ENCODE measurements at regions not wholly inside any gene's neighbourhood (a gene's known extent, or its start where the extent isn't known, plus 50 kb on each side); places are given as distances from the start of the nearest gene placed in this dataset.
"Not testable (repeated sequence)": the region's sequence is repeated elsewhere in the genome, so short reads cannot be mapped to it uniquely, and the experiment has no call there.

- H3K27ac Mint-ChIP-seq, result no peak overlapping the region
Observed at GRCh38 chr12:113702276-113702675, 230.6 kb upstream of the LHX5 start.

GRCh38 chr12:113700943-113701342 lies 229.3 kb upstream of the LHX5 start:
- Mint-ChIP-seq H3K27me3 (ENCODE audit: low read depth) (peaks cover 64% of the 10 kb centered on the region), H3K4me1 (no peaks in the 10 kb centered on the region), H3K27ac (no peak overlapping the region), H3K36me3 (no peaks in the 10 kb centered on the region), H3K4me3 (no peak overlapping the region), H3K9me3 (no peaks in the 10 kb centered on the region)
- no peak for DNase-seq (ENCODE audit: low spot score in 2 of 2, unreplicated experiment in 2 of 2)
- no peak for TF ChIP-seq CTCF (IDR thresholded peaks at IDR 0.05; ENCODE audit: unreplicated experiment)

More at GRCh38 chr12:113702276-113702675, 230.6 kb upstream of the LHX5 start:
- Mint-ChIP-seq H3K9me3 (no peaks in the 10 kb centered on the region), H3K4me1 (no peaks in the 10 kb centered on the region), H3K36me3 (no peaks in the 10 kb centered on the region), H3K4me3 (no peak overlapping the region), H3K27me3 (ENCODE audit: low read depth) (peaks cover 66% of the 10 kb centered on the region)
- no peak for TF ChIP-seq CTCF (IDR thresholded peaks at IDR 0.05; ENCODE audit: unreplicated experiment)
- DNase-seq (ENCODE audit: low spot score in 2 of 2, unreplicated experiment in 2 of 2), result no peak

- not testable (repeated sequence) for DNase-seq (ENCODE audit: low spot score in 2 of 2, unreplicated experiment in 2 of 2); H3K9me3 Mint-ChIP-seq; H3K36me3 Mint-ChIP-seq; H3K4me3 Mint-ChIP-seq; H3K4me1 Mint-ChIP-seq; H3K27ac Mint-ChIP-seq
- H3K27me3 Mint-ChIP-seq (ENCODE audit: low read depth), result peaks cover 62% of the 10 kb centered on the region
Observed at GRCh38 chr12:113699984-113700383, 228.3 kb upstream of the LHX5 start.

GRCh38 chr12:113698510-113698858 lies 226.8 kb upstream of the LHX5 start:
- H3K4me1 Mint-ChIP-seq, result no peaks in the 10 kb centered on the region
- no peak for DNase-seq (ENCODE audit: low spot score in 2 of 2, unreplicated experiment in 2 of 2)
- H3K9me3 Mint-ChIP-seq, result no peaks in the 10 kb centered on the region
- no peak overlapping the region for H3K4me3 Mint-ChIP-seq
- H3K27ac Mint-ChIP-seq, result no peak overlapping the region
- TF ChIP-seq CTCF (IDR thresholded peaks at IDR 0.05; ENCODE audit: unreplicated experiment), result no peak
- peaks cover 61% of the 10 kb centered on the region for H3K27me3 Mint-ChIP-seq (ENCODE audit: low read depth)
- no peaks in the 10 kb centered on the region for H3K36me3 Mint-ChIP-seq

- H3K4me3 Mint-ChIP-seq, result no peak overlapping the region
- H3K4me1 Mint-ChIP-seq, result no peaks in the 10 kb centered on the region
- H3K27me3 Mint-ChIP-seq (ENCODE audit: low read depth), result peaks cover 60% of the 10 kb centered on the region
- no peaks in the 10 kb centered on the region for H3K9me3 Mint-ChIP-seq
- H3K36me3 Mint-ChIP-seq, result no peaks in the 10 kb centered on the region
- no peak for DNase-seq (ENCODE audit: low spot score in 2 of 2, unreplicated experiment in 2 of 2)
- TF ChIP-seq CTCF (IDR thresholded peaks at IDR 0.05; ENCODE audit: unreplicated experiment), result no peak
- H3K27ac Mint-ChIP-seq, result no peak overlapping the region
Observed at GRCh38 chr12:113697651-113698509, 226.2 kb upstream of the LHX5 start.

GRCh38 chr12:113697104-113697503 lies 225.4 kb upstream of the LHX5 start:
- no peaks in the 10 kb centered on the region for H3K4me1 Mint-ChIP-seq
- no peak for TF ChIP-seq CTCF (IDR thresholded peaks at IDR 0.05; ENCODE audit: unreplicated experiment)
- H3K27me3 Mint-ChIP-seq (ENCODE audit: low read depth), result peaks cover 58% of the 10 kb centered on the region
- DNase-seq (ENCODE audit: low spot score in 2 of 2, unreplicated experiment in 2 of 2), result no peak
- no peak overlapping the region for H3K4me3 Mint-ChIP-seq
- no peaks in the 10 kb centered on the region for H3K9me3 Mint-ChIP-seq
- H3K27ac Mint-ChIP-seq, result no peak overlapping the region
- no peaks in the 10 kb centered on the region for H3K36me3 Mint-ChIP-seq

Data from mesothelial cell of epicardium (in vitro differentiated cells).